Activated CD4-positive, alpha-beta T cell treated with anti-CD3 and anti-CD28 coated beads, Interleukin-10, Interleukin-2, amounts not matched to agents 100 ng/mL and 50 ng/mL, durations not matched to agents 16 hours and 8 hours (primary cell): ENCODE measurements at regions not wholly inside any gene's neighbourhood (a gene's known extent, or its start where the extent isn't known, plus 50 kb on each side); places are given as distances from the start of the nearest gene placed in this dataset.
"Not testable (repeated sequence)": the region's sequence is repeated elsewhere in the genome, so short reads cannot be mapped to it uniquely, and the experiment has no call there.

Experiments used
- DNase-seq: peaks from one replicate; pipeline ENCODE4 v3.0.0-alpha.2; 2020

DNA sequence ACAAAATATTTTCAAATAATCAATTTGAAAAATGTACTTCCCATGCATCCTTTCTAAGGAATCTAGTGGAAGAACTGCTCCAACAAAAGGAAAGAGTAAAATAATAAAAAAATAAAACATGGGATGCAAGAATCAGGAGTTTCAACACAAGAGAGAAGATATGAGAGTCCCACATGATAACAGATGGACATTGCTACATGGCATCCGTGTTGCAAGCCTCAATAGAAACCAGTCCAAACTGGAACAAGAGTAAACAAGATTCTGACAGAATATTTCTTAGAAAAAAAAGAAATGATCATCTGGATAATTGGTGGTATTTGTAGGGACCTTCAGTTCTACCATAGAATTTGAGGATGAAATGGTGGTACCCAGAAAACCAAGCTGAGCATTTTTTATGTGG is 186.8 kb downstream of the FRK start:
- no peak for DNase-seq

DNA sequence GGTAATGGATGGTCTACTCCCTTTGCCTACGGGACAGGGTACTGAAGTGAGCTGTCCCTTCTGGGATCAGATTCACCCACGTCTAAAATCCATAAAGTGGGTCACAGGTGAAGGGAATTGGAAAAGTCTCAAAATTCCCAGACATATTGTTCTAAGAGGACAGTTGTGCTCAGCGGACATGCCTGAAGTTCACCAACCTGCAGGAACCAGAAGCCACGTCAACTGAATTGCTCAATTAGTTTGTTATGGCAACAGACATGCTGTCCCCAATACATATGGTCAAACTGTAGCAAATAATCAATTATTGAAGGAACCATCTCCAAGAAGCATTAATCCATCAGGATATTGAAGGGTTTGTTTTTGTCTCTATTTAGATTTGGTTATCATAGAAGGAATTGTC is 190.2 kb downstream of the FRK start:
- DNase-seq, result no peak

DNA sequence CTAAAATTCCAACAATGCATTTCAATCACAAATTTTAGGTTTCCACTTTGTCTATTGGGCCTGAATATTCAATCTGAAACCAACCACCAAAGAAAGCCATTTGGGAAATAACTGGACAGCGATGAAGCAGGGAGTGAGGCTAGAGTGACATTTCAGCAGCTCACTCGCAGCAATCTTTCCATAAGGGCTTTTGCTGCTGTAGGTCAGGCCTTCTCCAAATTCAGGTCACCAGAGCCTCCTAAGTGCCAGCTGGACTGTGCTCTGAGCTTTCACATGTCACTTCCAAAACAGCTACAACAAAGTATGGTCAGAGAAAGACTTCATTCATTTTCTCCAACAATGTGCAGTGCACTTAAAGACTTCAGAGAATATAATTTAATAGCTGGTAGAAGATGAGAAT is 194.8 kb downstream of the FRK start:
- no peak for DNase-seq

DNA sequence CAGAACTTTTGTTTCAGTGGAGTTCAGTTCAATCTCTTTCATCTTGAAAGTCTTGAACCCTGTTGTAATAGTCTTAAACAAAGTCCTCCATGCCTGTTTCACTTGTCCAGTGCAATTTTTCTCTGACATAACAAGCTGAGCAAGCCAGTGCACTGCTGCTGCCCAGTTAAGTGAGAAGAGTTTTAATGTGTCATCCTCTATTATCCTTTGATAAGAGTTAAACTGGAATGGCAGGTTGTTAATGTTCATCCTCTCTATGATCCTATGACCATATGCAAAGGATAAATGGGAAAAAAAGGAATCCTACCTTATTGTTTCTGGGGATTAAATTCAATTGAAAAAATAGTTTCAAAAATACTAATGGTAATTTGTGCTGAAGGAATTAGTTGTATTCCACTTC is 197.5 kb downstream of the FRK start:
- DNase-seq, result no peak

DNA sequence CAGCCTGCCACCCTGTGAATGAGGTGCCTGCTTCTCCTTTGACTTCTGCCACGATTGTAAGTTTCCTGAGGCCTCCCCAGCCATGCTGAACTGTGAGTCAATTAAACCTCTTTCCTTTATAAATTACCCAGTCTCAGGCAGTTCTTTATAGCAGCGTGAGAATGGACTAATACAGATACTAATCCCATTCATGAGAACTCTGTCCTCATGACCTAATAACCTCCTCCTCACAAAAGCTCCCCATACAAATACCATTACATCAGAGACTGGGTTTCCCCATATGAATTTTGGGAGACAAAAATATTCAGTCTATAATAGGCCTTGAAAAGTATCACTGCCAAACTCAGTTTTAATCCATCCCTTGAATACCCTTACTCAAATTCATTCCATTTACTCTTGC is 199.0 kb downstream of the FRK start:
- not testable (repeated sequence) for DNase-seq

DNA sequence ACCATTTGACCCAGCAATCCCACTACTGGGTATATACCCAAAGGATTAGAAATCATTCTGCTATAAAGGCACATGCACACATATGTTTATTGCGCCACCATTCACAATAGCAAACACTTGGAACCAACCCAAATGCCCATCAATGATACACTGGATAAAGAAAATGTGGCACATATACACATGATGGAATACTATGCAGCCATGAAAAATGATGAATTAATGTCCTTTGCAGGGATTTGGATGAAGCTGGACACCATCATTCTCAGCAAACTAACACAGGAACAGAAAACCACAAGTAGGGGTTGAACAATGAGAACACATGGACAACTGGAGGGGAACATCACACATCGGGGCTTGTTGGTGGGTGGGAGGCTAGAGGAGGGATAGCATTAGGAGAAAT is 201.1 kb downstream of the FRK start:
- not testable (repeated sequence) for DNase-seq

DNA sequence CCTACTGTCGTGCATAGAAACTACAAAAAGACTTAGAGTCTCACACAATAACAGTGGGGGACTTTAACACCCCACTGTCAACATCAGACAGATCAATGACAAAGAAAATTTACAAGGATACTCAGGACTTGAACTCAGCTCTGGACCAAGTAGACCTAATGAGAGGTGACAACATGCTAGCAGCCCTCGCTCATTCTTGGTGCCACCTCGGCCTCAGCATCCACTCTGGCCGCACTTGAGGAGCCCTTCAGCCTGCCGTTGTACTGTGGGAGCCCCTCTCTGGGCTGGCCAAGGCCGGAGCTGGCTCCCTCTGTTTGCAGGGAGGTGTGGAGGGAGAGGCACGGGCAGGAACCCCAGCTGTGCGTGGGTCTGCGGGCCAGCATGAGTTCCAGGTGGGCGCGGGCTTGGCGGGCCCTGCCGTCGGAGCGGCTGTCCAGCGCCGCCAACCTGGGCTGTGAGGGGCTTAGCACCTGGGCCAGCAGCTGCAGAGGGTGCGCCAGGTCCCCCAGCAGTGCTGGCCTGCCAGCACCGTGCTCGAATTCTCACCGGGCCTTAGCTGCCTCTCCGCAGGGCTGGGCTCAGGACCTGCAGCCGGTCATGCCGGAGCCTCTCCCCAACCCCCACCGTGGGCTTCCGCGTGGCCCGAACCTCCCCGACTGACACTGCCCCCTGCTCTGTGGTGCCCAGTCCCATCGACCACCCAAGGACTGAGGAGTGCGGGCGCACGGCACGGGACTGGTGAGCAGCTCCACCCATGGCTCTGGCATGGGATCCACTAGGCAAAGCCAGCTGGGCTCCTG is 205.6 kb downstream of the FRK start:
- DNase-seq, result no peak

DNA sequence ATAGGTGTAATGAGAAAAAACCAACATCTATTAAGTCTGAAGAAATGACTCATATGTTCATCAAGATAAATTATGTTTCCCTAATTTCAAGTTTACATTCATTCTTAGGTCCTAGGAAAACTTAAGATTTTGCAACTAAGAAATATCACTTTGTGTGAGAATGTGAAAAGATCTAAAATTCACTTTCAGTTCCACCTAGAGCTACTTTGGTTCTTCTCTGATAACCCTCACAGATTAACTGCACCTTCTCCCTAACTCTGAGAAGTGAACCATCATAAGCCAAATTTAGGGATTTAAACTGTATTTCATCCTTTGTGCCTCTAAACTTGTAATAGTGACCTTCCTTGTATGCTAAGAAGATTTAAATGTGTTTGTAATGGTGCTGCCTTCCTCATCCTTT is 213.0 kb downstream of the FRK start:
- no peak for DNase-seq

DNA sequence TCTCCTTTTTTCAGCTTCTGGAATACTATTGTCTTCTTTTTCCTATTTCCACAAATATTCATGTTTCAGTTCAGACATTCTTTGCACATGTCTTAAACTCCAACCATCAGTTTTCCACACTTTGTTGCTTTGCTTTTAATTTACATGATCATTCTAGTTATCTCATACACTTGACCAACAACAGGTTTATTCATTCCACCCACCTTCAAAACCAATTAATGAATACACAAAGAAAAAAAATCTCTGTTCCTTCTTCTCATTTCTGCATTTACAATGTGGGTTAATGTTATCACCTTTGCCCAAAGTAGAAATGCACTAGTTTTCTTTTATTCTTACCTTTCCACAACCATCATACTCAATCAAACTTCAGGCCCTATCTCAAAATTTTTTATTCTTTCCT is 216.7 kb downstream of the FRK start:
- no peak for DNase-seq

DNA sequence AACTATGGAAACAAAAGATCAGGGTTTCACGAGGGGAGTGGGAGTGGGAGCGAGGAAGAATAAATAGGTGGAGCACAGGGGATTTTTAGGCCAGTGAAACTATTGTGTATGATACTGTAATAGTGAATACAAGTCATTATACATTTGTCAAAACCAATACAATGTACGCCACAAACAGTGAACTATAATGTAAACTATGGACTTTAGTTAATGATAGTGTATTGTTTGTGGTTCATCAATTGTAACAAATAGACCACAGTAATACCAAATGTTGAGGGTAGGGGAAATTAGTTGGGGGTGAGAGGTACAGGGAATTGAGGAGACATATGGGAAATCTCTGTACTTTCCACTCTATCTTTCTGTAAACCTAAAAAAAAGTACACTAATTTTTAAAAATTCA is 218.4 kb downstream of the FRK start:
- no peak for DNase-seq

DNA sequence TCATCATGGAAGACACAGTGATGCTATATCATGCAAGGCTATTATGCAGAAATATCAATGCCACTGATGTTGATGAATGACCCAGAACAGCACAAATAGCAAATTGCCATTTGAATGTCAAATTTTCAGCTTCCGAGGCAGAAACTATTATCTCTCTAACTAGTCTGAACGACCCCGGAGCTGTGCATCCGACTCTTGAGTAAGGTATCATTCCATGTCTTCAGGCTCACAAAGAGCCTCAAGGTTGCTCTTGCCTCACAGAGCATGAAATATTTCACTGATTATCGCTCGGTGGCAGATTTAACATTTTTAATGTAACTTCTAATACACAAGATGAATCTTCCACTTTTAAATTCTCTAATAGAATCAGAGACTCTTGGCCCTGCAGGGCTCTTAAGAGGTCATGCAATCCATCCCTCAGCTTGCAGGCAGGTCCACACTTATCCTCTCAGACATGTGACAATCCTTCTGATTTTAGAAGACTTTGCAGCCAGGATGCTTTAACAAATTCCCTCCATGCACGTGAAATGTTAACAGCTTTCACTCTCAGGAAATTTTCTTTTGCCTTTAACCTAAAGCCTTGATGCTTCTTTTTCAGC is 221.0 kb downstream of the FRK start:
- no peak for DNase-seq

DNA sequence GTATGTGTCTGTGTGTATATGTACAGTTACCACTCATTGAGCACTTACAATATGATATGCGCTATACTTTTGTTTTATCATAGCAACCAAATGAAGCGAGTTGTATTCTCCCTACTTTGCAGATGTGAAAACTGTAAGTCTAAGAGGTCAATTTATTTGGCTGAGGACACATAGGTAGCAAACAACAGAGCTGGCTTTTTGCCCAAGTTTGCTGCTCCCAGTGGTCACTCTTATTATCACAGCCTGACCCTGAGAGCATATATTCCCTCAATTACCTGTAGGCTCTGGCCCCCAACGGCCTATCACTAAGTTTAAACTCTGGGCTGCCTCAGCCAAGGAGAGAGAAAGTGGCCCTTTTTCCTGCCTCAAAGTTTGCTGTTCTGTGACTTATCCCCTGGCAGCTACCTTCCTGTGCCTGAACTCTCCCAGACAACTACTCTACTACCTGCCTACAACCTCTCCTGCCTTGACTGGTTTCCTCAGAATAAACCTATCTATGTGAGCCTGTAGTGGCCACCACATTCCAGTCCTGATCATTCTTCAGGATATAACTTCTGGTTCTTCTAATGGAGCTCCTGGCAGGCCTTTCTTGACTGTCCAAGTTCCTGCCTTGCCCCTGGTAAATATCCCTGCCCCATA is 221.8 kb downstream of the FRK start:
- peak; percentile 15 for DNase-seq

DNA sequence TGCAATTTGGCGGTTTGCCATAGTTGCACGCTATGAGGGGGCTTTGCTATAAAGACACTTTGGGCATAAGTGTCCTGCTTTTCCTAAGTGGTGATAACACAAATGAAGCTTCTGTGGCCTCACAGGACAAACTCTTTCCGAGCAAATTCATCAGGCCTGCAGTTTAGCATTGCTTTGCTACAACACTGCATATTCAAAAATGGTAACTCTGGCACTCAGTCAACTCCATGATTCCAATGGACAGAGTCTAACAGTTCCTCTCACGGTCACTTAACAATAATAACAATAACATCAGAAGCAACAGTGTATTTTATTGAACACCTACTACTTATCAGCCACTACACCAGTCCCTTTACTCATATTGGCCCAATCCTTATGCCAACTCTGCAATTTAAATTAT is 222.5 kb downstream of the FRK start:
- DNase-seq, result no peak

DNA sequence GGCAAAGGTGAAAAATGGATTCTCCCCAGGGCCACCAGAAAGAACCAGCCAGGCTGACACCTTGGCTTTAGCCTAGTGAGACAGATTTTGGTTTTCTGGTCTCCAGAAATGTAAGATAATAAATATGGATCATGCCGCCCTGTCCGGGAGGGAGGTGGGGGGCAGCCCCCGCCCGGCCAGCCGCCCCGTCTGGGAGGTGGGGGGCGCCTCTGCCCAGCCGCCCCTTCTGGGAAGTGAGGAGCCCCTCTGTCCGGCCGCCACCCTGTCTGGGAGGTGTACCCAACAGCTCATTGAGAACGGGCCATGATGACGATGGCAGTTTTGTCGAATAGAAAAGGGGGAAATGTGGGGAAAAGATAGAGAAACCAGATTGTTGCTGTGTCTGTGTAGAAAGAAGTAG is 224.3 kb downstream of the FRK start:
- not testable (repeated sequence) for DNase-seq

DNA sequence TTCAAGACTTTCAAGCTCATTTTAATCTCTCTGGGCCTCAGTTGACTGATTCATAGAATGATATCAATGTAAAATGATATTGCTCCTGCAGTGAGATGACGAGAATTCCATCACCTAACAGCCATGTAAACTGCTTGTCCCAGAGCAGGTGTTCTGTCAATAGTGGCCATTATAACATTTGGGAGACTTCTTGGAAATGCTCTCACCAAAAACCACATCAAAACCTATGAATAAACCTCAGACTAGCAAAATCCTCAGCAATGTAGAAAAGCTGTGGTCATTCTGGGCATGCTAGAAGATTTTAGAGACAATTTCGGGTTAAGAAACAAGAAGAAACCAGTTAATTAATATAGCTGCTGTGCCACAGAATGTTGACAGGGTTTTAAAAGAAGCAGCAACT is 225.4 kb downstream of the FRK start:
- no peak for DNase-seq

DNA sequence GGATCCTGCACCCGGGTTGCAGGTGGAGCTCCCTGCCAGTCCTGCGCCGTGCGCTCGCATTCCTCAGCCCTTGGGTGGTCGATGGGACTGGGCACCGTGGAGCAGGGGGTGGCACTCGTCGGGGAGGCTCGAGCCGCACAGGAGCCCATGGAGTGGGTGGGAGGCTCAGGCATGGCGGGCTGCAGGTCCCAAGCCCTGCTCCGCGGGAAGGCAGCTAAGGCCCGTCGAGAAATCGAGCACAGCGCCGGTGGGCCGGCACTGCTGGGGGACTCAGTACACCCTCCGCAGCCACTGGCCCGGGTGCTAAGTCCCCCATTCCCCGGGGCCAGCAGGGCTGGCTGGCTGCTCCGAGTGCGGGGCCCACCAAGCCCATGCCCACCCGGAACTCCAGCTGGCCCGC is 226.1 kb downstream of the FRK start:
- DNase-seq, result not testable (repeated sequence)

DNA sequence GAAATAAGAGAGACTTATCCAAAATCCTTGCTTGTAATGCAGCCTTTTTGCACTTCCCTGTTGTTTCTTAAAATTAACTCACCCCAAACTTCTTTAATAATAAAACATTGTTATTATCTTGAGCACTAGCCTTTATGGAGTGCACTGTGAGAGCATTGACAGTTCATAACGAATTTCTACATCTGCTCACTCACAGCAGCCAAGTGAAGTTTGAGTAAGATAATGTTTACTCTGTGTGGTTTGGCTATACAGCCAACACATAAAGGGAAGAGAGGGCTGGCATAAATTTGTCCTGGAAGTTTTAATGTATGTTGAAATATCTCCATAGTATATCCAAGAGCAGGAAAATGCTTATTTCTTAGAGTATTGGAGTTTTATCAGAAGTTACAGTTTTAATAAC is 227.9 kb downstream of the FRK start:
- no peak for DNase-seq

DNA sequence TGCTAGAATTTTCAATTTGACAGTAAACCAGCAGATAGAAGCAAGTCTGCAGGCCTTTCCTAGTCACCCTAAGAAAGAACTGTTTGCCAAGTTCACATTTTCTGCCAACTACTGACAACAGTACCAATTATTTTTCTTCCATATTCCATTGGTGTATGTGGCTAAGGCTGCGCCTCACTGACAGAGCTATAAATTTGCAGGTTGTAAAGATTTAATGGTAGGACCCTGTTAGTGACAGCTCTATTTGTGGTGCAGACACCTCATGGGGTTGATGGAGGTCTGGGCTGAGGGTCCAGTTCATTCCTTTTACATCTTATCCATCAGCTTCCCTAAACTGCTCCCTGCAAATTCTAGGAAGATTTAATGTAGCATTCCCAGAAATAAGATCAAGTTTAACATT is 228.5 kb downstream of the FRK start:
- no peak for DNase-seq

DNA sequence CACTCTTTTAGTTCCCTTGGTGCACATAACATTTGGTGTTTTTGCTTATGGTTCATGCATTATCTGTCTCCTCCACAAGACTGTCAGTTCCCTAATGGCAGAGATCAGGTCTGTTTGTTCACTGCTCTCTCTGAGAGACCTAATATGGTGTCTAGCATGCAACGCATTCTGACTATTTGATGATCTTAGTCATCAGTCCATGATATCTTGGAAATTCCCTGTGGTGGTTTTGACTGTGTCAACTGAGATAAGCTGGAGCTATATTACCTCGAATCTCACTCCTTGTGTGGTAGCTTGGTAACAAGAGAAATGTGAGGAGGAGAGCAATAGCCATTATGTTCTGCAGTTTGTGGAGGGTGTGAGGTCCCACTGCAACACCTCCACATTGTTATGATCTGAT is 229.8 kb downstream of the FRK start:
- DNase-seq, result no peak

DNA sequence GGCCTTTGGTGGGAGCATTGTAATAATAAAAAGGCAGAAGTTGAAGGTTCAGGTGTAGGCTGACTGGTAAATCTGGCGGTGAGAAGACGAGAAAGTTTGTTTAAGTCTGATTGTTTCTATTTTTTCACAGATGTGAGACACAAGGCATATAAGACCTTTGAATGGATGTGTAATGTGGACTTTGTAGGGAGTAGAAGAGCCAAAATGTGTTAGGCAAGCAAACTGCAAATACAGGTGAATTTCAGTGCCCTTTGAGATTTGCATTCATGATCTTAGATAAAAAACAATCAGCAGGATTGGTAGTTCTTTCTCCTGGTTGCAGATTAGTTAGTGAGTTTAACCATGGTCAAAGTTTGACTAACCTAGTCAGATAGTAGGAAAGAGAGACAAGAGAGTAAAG is 238.9 kb downstream of the FRK start:
- DNase-seq, result no peak

DNA sequence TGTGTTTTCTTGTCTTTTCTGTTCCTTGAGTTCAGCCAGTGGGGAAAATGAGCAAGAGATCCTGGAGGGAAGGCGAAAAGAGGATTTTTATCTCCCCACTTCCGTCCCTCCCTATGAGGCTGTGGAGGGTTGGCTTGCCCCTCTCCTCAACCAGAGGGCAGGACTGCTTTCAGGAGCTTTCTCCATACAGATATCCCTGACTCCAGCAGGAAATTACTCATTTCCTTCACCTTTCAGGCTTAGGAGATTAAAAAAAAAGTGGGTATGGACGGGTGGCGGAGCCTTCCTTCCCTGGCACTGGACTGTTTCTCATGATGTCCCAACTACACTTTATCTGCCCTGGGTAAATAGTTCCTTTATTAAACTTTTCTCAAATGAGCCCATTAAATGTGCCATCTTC is 241.2 kb downstream of the FRK start:
- no peak for DNase-seq

DNA sequence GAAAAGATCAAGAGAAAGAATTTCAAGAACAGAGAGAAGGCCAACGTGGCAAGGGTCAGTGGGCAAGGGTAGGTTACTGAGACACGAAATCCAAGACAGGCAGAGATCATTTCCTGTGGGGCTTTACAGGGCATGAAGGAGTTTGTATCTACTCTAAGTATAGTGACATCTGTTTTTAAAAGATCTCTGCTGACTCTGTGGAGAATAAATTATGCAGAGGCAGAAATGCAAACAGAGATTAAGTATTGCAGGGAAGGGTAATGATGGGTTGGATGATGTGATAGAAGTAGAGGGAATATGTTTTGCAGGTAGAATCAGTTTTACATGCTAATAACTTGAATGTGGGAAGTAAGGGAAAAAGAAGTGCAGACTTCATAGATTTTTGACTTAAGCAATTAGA is 243.5 kb downstream of the FRK start:
- no peak for DNase-seq

DNA sequence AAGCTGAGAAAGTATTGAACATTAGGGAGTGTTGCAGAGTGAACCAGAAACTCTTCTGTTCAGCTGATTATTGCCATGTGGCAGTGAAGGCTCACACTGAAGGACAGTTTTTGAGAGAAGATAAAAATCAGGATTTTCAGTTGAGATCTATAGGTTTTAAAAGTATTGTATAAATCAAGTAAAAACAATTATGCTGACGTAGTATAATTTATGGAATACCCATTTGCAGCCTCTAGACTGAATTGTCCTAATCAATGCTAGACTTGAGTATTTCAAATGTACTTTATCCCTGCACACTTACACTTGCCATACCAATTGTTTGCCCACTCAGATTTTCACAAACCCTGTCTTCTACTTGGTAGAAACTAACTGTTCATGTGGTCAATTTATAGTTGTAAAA is 245.8 kb downstream of the FRK start:
- DNase-seq, result no peak

DNA sequence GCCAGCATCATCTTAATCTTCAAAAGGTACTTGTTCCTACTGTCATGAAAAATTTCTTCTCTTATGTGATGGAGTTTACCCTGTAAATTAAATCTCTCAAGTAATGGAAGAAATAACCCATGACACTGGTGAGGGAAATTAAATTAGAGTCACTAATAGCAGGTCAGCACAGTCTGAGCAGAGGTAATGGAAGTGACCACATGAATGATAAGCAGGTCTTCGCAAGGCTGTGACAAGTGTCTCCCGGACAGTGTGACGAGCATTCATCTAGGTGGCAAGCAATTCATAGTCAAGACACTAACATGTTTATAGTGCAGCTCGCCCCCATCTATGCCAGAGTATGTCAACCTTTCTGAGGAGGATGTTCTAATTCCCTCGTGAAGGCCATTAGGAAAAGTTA is 249.2 kb downstream of the FRK start:
- no peak for DNase-seq

DNA sequence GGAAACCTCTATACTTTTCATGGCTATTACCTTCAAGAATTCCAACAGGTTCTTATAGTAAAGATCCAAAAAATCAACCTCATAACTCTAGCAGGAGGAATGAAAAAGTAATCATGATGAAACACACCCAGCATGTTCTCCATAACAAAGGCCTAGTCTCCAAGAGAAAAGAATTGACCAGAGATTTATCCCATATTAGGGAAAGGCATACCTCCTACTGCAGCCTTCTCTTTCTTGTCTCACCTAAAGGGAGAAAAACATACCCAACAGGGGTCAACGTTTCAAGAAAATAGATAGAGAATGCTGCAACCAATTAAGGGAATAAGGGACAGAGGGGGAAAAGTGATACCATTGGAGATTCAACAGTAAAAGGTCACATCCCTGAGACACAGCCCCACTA is 262.5 kb downstream of the FRK start:
- DNase-seq, result no peak
